ENCODE measurements at regions not wholly inside any gene's neighbourhood (a gene's known extent, or its start where the extent isn't known, plus 50 kb on each side); places are given as distances from the start of the nearest gene placed in this dataset. TPM values are rescaled to one million over a fixed set of nuclear protein-coding genes. Genes with fewer than 3 reads are reported as not detected.

DNA sequence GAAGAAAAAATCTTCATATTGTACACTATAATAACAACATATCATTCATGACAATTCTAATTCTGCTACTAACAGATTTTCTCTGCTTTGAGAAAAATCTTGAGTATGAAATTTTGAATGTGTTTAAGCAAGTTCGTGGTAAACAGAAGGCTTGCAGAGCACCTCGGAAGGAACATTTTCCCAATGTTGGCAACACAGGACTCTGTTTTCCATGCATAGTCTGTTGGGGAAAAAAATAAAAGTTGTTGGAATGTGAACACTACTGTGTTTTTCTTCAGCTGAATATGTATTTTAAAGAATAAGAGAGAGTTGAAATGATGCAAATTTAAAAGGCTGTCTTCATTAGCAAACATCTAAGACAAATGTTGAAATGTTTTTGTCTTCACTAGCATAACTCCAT is 54.7 kb upstream of the ANXA10 start:
- WGBS: 94% methylated on average over 2 of the region's 2 CpGs
- H3K79me1 ChIP-seq (replicated peaks; ENCODE audit: low read length, poor library complexity, severe bottlenecking): no peaks in the 10 kb centered on the region
- no peak overlapping the region for H2BK120ac ChIP-seq (ENCODE audit: low read depth, low read length)
- H3K4ac ChIP-seq (ENCODE audit: low read depth in 1 of 2, low read length in 2 of 2): no peak overlapping the region
- H3K27me3 ChIP-seq (ENCODE audit: control insufficient read depth in 1 of 2, insufficient read depth in 1 of 2, low read length in 2 of 2): no peaks in the 10 kb centered on the region
- no peak overlapping the region for H3K18ac ChIP-seq (ENCODE audit: low read depth in 1 of 2, low read length in 2 of 2)
- no peak overlapping the region for H2AFZ ChIP-seq (ENCODE audit: low read depth, low read length)
- no peaks in the 10 kb centered on the region for H3K4me1 ChIP-seq (ENCODE audit: control insufficient read depth, insufficient read depth, low read depth, low read length)
- H3K14ac ChIP-seq (ENCODE audit: low read length in 2 of 2): no peak overlapping the region
- no peak overlapping the region for H3K4me2 ChIP-seq (ENCODE audit: low read length, poor library complexity, severe bottlenecking)
- no peak overlapping the region for H3K9ac ChIP-seq (ENCODE audit: low read length)
- H3K27ac ChIP-seq (ENCODE audit: low read length, poor library complexity, severe bottlenecking): no peak overlapping the region
- no peak overlapping the region for H2BK15ac ChIP-seq (ENCODE audit: low read depth, poor library complexity, severe bottlenecking)
- no peak overlapping the region for H3K23ac ChIP-seq (ENCODE audit: low read length in 2 of 2)
- no peak overlapping the region for H4K91ac ChIP-seq (ENCODE audit: low read length)
- H3K9me3 ChIP-seq (ENCODE audit: control insufficient read depth, low read length): no peaks in the 10 kb centered on the region
- no peak overlapping the region for H3K4me3 ChIP-seq (ENCODE audit: insufficient read depth in 1 of 2, low read depth in 1 of 2, low read length in 2 of 2)
- DNase-seq: no peak
- H2AK5ac ChIP-seq (ENCODE audit: low read length, severe bottlenecking): no peak overlapping the region
- no peak overlapping the region for H2BK12ac ChIP-seq (ENCODE audit: low read length in 2 of 2)
- H2BK5ac ChIP-seq (ENCODE audit: low read depth, low read length, poor library complexity, severe bottlenecking): no peak overlapping the region
- no peak overlapping the region for H4K8ac ChIP-seq (ENCODE audit: low read length)
- no peaks in the 10 kb centered on the region for H3K36me3 ChIP-seq (ENCODE audit: control insufficient read depth in 1 of 2, insufficient read depth in 2 of 2, low read depth in 1 of 2, low read length in 2 of 2)

GRCh38 chr4:168039593-168039992 is 52.7 kb upstream of the ANXA10 start:
- peak overlapping the region; percentile 41 for H3K27ac ChIP-seq (ENCODE audit: low read length, poor library complexity, severe bottlenecking)
- H2AK5ac ChIP-seq (ENCODE audit: low read length, severe bottlenecking): no peak overlapping the region
- no peaks in the 10 kb centered on the region for H3K27me3 ChIP-seq (ENCODE audit: control insufficient read depth in 1 of 2, insufficient read depth in 1 of 2, low read length in 2 of 2)
- DNase-seq: no peak
- no peak overlapping the region for H2BK12ac ChIP-seq (ENCODE audit: low read length in 2 of 2)
- no peaks in the 10 kb centered on the region for H3K79me1 ChIP-seq (replicated peaks; ENCODE audit: low read length, poor library complexity, severe bottlenecking)
- H3K9me3 ChIP-seq (ENCODE audit: control insufficient read depth, low read length): no peaks in the 10 kb centered on the region
- no peaks in the 10 kb centered on the region for H3K36me3 ChIP-seq (ENCODE audit: control insufficient read depth in 1 of 2, insufficient read depth in 2 of 2, low read depth in 1 of 2, low read length in 2 of 2)
- no peak overlapping the region for H3K9ac ChIP-seq (ENCODE audit: low read length)
- no peak overlapping the region for H4K91ac ChIP-seq (ENCODE audit: low read length)
- no peaks in the 10 kb centered on the region for H3K4me1 ChIP-seq (ENCODE audit: control insufficient read depth, insufficient read depth, low read depth, low read length)
- WGBS: no CpG with 5 or more reads among the region's 1 CpG
- no peak overlapping the region for H3K18ac ChIP-seq (ENCODE audit: low read depth in 1 of 2, low read length in 2 of 2)
- no peak overlapping the region for H4K8ac ChIP-seq (ENCODE audit: low read length)
- no peak overlapping the region for H2AFZ ChIP-seq (ENCODE audit: low read depth, low read length)
- H3K4me3 ChIP-seq (ENCODE audit: insufficient read depth in 1 of 2, low read depth in 1 of 2, low read length in 2 of 2): no peak overlapping the region
- H3K14ac ChIP-seq (ENCODE audit: low read length in 2 of 2): no peak overlapping the region
- H2BK120ac ChIP-seq (ENCODE audit: low read depth, low read length): no peak overlapping the region
- no peak overlapping the region for H2BK5ac ChIP-seq (ENCODE audit: low read depth, low read length, poor library complexity, severe bottlenecking)
- no peak overlapping the region for H3K4ac ChIP-seq (ENCODE audit: low read depth in 1 of 2, low read length in 2 of 2)
- no peak overlapping the region for H3K23ac ChIP-seq (ENCODE audit: low read length in 2 of 2)
- H3K4me2 ChIP-seq (ENCODE audit: low read length, poor library complexity, severe bottlenecking): no peak overlapping the region
- no peak overlapping the region for H2BK15ac ChIP-seq (ENCODE audit: low read depth, poor library complexity, severe bottlenecking)

Small RNA genes in the stretch of these regions (small RNA-seq; reads per million reads assigned to genes)
- gene RN7SL776P (ENCODE audit: low read depth): not detected
